ENCODE measurements at regions not wholly inside any gene's neighbourhood (a gene's known extent, or its start where the extent isn't known, plus 50 kb on each side); places are given as distances from the start of the nearest gene placed in this dataset.

DNA sequence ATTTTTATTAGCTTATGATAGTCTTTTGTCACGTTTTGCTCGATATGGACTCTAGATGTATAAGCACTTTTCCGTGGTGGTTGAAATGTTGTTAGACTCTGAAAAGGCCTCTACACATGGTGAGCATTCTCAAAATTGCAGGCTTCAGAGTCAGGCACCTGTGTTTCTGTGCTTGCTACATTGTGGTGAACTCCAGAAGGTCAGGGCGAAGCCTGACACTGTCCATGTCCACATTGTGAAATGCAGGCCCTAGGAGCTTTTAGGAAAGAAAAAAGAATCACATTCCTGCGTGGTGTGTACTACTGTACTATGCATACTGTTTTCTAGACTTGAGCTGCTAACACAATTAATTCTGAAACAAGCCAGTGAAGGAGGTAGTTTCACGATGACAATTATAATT, 86.3 kb downstream of the HS3ST1 start:
- DNase-seq (no peak), ATAC-seq (no peak)
- H3K9me3 ChIP-seq, result no peaks in the 10 kb centered on the region
- TF ChIP-seq, protein P1, sequence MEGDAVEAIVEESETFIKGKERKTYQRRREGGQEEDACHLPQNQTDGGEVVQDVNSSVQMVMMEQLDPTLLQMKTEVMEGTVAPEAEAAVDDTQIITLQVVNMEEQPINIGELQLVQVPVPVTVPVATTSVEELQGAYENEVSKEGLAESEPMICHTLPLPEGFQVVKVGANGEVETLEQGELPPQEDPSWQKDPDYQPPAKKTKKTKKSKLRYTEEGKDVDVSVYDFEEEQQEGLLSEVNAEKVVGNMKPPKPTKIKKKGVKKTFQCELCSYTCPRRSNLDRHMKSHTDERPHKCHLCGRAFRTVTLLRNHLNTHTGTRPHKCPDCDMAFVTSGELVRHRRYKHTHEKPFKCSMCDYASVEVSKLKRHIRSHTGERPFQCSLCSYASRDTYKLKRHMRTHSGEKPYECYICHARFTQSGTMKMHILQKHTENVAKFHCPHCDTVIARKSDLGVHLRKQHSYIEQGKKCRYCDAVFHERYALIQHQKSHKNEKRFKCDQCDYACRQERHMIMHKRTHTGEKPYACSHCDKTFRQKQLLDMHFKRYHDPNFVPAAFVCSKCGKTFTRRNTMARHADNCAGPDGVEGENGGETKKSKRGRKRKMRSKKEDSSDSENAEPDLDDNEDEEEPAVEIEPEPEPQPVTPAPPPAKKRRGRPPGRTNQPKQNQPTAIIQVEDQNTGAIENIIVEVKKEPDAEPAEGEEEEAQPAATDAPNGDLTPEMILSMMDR (IDR thresholded peaks at IDR 0.05), result no peak
- H3K4me1 ChIP-seq (ENCODE audit: low read depth), result no peaks in the 10 kb centered on the region
- no peaks in the 10 kb centered on the region for H3K36me3 ChIP-seq (ENCODE audit: low read depth)
- intact Hi-C loops (cut with DNase I, micrococcal nuclease), result no loop called here
- H3K4me3 ChIP-seq, result no peak overlapping the region

DNA sequence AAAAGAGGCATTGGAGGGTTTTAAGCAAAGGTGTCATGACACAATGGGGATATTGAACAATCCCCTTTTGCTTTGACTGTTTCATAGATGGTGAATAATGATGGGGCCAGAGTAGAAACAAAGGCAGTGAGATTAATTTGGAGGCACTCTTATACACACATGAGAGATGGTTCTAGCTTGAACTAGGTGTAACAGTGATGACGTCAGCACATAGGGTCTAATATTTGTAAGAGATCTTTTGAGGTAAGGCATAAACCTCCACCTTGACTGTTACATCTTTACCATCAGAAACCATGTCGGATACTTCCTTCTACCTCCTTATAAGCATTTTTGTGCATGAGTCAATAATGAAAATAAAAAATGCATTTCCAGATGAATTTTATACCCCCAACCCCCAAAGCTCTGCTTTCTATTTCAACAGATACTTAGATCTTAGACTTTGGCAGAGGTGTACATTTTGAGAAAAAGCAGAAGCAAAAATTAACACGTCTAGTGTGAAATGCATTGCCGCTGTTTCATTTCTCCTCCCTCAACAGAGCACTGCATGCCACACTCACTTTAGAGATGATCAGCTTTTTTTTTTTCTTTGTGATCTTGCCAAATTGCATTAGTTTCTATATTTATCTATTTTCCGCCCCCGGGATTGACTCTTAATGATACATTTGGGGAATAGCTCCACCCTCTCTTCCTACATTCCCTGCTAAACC, 87.2 kb downstream of the HS3ST1 start:
- H3K4me3 ChIP-seq, result no peak overlapping the region
- H3K4me1 ChIP-seq (ENCODE audit: low read depth), result no peaks in the 10 kb centered on the region
- H3K9me3 ChIP-seq, result no peaks in the 10 kb centered on the region
- DNase-seq (no peak), ATAC-seq (no peak)
- TF ChIP-seq, protein P1 (IDR thresholded peaks at IDR 0.05), result no peak
- intact Hi-C loops (cut with DNase I, micrococcal nuclease), result no loop called here
- no peaks in the 10 kb centered on the region for H3K36me3 ChIP-seq (ENCODE audit: low read depth)

DNA sequence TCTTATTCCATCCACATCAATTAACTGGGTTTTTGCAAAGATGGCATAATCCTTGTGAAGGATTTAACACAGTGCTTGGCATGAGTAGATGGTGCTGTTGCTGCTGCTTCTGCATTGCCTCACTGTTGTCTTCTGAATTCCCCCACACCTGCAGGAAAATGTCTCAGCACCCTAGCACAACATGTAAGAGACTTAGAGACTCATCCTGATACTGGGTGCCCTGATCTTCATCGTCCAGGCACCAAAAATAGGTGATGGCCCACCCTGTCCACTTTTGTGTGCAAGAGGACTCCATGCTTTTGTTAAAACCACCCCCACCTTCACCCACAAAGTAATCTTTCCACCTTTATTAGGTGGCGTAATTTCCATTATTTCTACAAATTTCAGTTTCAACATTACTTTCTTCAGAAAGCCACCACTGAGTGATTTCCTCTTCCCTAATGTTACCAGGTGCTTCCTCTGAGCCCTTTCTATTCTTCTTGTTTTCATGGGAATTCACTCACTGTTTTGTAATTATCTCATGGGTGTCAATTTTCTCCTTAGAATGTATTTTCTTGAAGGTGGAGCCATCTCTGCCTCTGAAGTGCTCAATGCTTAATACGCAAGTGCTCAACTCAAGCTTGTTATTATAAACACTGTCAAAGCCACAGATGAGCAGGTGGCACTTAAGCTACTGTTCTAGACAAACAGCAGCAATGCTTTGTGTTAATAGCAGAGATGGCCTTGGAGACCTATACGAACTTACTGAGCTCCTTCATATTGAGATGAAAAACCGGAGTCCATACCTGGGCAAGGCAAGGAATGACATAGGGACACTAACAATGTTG, 89.5 kb downstream of the HS3ST1 start:
- intact Hi-C loops (cut with DNase I, micrococcal nuclease), result no loop called here

GRCh38 chr4:11337287-11337686, 91.4 kb downstream of the HS3ST1 start:
- intact Hi-C loops (cut with DNase I, micrococcal nuclease), result no loop called here
- no peak for DNase-seq
- no peak overlapping the region for H3K4me3 ChIP-seq
- no peaks in the 10 kb centered on the region for H3K9me3 ChIP-seq
- H3K4me1 ChIP-seq (ENCODE audit: low read depth), result no peaks in the 10 kb centered on the region
- ATAC-seq, result no peak
- H3K36me3 ChIP-seq (ENCODE audit: low read depth), result no peaks in the 10 kb centered on the region
- TF ChIP-seq, protein P1 (IDR thresholded peaks at IDR 0.05), result no peak

More for the DNA sequence above, 89.5 kb downstream of the HS3ST1 start:
- Histone ChIP-seq H3K4me3 (no peak overlapping the region), H3K4me1 (ENCODE audit: low read depth) (no peaks in the 10 kb centered on the region), H3K36me3 (ENCODE audit: low read depth) (no peaks in the 10 kb centered on the region), H3K9me3 (no peaks in the 10 kb centered on the region)
- ATAC-seq (no peak), DNase-seq (no peak)
- TF ChIP-seq, protein P1 (IDR thresholded peaks at IDR 0.05), result no peak

DNA sequence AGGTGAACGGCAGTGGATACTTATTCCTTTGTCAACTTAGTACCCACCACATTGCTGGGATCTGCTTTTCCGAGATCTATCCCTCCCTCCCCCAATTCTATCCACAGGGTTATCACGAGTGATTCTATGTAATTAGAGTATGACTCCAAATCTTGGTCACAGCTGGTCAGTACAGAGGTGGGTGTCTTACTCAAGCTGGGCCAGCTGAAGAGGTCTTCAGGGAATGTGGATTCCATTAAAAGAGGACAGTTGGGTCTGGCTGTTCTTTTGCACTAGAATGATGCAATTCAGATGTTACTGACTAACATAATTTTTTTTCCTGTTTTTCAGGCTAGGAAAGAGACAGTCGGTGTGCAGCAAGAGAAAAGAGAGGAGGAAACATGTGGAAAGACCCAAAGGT, 92.3 kb downstream of the HS3ST1 start:
- intact Hi-C loops (cut with DNase I, micrococcal nuclease), result no loop called here
- Histone ChIP-seq H3K36me3 (ENCODE audit: low read depth) (no peaks in the 10 kb centered on the region), H3K4me3 (no peak overlapping the region), H3K4me1 (ENCODE audit: low read depth) (no peaks in the 10 kb centered on the region), H3K9me3 (no peaks in the 10 kb centered on the region)
- ATAC-seq (no peak), DNase-seq (no peak)
- TF ChIP-seq, protein P1 (IDR thresholded peaks at IDR 0.05), result no peak

Data from mucosa of descending colon (tissue), 3 donors.